GM12892 (cell line): ENCODE measurements at regions not wholly inside any gene's neighbourhood (a gene's known extent, or its start where the extent isn't known, plus 50 kb on each side); places are given as distances from the start of the nearest gene placed in this dataset.

Source experiments
- POLR2A ChIP-seq: IDR thresholded peaks from 2 replicates; pipeline ENCODE4 v1.6.1; 2011; ENCODE audit warnings: low read depth, low read length, control low read depth
- POLR2AphosphoS5 ChIP-seq: IDR thresholded peaks from 2 replicates; pipeline ENCODE4 v1.6.1; 2011; ENCODE audit warnings: low read depth, low read length, control low read depth
- TAF1 ChIP-seq: IDR thresholded peaks from 2 replicates; pipeline ENCODE4 v1.6.1; 2011; ENCODE audit warnings: low read depth, mild to moderate bottlenecking, control low read depth, low read length, borderline replicate concordance

DNA sequence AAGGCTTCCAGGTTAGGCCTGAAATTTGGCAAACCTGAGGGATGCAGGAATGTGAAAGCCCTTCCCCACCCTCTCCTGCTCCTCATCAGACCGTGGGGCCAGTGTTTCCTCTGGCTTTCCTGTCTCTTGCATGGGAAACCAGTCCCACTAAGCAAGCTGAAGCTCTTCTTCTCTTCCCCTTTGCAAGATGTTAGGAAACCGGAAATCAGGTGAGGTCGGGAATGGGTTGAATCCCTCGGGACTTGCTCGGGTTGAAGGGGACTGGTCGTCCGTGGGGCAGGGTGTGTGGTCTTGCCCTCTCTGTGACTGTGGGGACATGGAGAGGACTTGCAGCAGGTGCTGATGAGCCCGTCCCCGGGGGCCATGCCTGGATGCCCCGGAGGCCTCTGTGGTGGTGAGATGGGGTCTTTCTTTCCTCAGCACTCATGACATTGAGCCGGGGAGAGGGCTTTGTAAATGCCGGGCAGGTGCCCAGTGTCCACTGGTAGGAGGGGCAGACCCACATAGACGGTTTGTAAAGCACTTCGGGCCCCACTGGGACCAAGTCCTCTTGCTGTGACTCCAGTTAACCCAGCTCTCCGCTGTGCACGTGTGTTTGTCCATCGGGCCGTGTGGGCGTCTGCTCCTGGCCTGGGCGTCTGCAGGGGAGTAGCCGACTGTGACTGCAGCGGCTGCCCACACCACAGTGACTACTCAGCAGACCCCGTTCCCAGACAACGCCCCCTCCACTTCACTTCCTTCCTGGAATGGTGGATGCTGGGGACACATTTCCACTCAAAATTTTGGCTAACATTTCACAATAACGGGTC lies 373.9 kb downstream of the GLRX3 start:
- TF ChIP-seq POLR2A: no peak
- TF ChIP-seq POLR2AphosphoS5: no peak
- TF ChIP-seq TAF1: no peak
